ENCODE measurements at regions not wholly inside any gene's neighbourhood (a gene's known extent, or its start where the extent isn't known, plus 50 kb on each side); places are given as distances from the start of the nearest gene placed in this dataset.
A peak's percentile ranks its signal among the peaks of the same experiment; 100 is the strongest.

DNA sequence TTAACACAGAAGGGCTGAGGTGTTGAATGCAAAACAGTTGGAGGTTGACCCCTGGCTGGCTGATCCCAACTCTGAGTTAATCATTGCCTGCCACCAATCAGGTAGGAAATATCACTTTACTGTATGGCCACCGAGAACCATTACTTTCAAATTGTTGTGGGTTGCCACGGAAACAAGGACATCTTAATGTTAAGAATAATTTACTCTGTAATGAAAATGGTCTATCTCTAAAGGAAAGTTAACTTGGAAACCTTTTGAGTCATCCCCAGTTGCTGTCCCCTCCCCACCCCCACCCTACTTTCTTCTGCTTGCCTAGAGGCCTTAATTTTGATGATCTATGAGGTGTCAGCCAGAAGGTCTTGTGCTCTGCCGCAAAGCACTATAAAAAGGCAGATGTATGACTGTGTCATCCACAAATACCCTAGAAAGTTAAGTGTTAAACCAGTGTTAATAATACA, 78.7 kb upstream of the SNRK start:
- DNase-seq (ENCODE audit: low read depth, low spot score): no peak

DNA sequence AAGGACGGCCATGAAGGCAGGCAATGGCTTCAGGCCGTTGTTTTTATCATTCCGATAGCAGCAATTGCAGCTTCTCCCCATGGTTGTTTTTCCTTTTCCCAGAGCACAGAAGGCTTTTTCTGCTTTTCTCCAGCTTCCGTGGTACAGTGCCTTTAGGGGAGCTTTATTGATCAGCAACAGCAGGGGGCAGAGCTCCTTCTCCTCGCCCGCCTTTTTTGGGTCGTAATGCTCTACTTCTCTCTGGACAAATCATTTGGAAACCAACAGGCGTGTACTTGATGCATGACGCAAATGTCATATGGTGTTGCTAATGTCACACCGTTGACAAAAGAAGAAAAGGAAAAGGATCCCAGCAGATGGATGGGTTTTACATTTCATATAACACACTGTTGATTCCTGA, 79.7 kb upstream of the SNRK start:
- no peak for DNase-seq (ENCODE audit: low read depth, low spot score)

GRCh38 chr3:43206105-43206504, 80.2 kb upstream of the SNRK start:
- no peak for DNase-seq (ENCODE audit: low read depth, low spot score)

GRCh38 chr3:43203022-43203421, 83.3 kb upstream of the SNRK start:
- DNase-seq (ENCODE audit: low read depth, low spot score): no peak

- no peak for DNase-seq (ENCODE audit: low read depth, low spot score)
These were observed 84.8 kb upstream of the SNRK start for GRCh38 chr3:43201581-43201980.

DNA sequence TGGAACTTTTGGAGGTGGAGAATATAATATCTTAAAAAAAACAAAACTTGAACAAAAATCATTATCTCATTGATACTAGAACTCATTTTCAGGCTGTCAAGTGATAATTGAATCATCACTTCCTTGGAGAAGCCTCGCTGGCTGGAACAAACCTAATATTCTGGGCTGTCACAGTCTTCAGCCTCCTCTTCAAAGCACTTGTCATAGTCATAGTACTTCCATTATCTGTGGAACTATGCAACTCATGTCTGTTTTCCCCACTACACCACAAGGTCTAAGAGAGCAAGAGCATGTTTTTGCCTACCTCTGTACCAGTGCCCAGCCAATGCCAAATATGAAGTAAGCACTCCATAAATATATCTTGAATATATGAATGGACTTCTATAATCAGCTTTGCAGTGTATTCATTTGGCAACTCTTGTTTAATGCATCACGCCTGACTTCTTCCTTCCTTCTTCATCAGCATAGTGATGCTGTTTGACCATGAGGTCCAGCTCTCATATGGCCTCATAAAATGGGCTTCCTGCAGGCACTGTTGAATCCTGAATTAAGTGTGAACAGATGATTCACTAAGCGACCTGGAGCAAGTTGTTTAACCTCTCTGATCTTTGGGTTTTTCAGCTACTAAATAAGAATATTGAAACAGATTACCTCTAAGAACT, 86.6 kb upstream of the SNRK start:
- DNase-seq (ENCODE audit: low read depth, low spot score): no peak

DNA sequence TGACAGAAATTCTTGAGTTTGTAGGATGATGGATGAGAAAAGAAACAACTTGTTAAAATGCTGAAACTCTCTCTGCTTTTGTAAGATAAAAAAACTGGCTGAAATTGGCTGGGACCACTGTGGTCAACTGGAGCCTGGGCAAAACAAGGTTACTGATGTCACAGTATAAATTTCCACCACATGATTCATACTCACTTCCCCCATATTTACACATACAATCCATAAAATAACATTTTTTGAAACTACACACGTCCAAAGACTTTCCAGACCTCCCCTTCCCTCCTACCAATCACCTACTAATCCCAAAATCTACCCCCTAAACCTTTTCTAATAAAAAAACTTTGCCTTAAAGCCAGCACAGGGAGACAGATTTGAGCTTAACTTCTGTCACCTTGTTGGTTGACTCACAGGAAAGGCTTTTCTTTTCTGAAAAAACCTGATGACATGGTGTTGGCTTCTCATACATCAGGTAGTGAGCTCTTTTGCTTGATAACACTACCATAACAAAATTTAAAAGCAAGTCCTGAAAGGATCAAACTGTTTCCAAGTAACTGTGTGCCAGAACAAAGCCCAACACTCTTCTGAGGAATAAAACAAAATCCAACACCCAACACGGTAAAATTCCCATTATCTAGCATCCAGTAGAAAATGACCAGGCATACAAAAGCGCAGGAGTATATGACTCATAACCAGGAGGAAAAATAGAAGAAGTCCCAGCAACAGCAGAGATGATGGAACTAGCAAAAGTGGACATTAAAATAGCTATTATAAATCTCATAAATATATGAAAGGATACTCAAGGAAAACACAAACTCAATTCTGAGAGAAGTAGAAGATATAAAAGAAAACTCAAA, 87.3 kb upstream of the SNRK start:
- no peak for DNase-seq (ENCODE audit: low read depth, low spot score)

GRCh38 chr3:43198301-43198700, 88.0 kb upstream of the SNRK start:
- DNase-seq (ENCODE audit: low read depth, low spot score): no peak

DNA sequence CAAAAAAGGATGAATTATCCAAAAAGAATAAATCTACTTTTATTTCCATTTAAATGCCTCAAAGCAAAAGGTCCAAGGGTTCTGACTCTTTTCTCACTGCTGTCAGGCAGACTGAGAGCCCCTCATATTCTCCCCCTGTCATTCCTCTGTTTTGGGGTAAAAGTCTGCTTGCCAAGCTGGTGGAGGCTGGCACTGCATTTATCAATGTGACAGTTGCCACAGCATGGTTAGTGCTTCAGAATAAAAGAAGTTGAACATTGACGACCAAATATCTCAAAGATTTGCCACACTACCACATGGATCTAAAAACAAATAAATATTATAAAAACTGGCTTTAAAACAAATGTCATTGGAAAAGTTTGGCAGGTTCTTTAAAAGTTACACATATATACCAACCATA, 89.2 kb upstream of the SNRK start:
- no peak for DNase-seq (ENCODE audit: low read depth, low spot score)

GRCh38 chr3:43196721-43197120, 89.6 kb upstream of the SNRK start:
- DNase-seq (ENCODE audit: low read depth, low spot score): no peak

GRCh38 chr3:43195115-43195498, 89.2 kb upstream of the POMGNT2 start:
- DNase-seq (ENCODE audit: low read depth, low spot score): no peak

DNA sequence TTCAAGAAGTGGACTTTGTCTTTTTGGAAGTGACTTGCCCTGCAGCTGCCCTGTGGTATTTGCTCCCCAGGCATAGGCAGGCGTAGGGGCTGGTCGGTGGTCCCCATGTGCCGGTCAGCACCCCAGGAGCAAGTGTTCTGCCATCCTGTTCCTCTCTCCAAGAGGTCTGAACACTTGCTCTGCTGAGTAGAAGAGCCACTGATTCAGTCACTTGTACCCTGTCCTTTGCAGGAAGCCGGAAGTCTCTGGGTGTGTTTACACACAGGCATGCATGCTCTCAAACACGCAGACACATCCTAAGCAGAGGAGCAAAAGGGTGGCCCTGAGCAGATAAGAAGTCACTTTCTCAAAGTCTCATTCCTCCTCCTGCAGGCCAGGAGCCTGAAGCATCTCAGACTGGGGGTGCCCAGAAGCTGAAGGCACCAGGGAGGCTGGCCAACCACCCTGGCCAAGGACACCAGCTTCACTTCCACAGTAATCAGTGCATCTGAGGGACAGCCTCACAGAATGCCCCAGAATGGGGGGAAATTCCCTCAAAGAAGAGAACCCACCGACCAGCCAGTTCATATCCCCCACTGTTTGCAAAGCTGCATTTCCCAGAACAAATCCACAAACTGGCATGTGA, 88.7 kb upstream of the POMGNT2 start:
- no peak for DNase-seq (ENCODE audit: low read depth, low spot score)

GRCh38 chr3:43194069-43194468, 88.2 kb upstream of the POMGNT2 start:
- DNase-seq (ENCODE audit: low read depth, low spot score): no peak

- no peak for DNase-seq (ENCODE audit: low read depth, low spot score)
These were observed 86.1 kb upstream of the POMGNT2 start for GRCh38 chr3:43192028-43192427.

DNA sequence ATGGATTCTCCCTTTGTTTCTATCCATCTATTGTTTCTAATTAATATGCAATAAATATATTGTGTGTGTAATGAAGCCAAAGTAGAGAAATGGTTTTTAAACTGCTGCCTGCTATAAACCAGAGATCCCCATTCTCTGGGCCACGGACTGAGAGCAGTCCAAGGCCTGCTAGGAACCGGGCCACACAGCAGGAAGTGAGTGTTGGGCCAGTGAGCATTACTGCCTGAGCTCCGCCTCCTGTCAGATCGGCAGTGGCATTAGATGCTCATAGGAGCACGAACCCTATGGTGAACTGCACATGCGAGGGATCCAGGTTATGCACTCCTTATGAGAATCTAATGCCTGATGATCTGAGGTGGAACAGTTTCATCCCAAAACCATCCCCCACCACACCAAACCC, 85.2 kb upstream of the POMGNT2 start:
- DNase-seq (ENCODE audit: low read depth, low spot score): no peak

- DNase-seq (ENCODE audit: low read depth, low spot score): peak; percentile 15
These were observed 84.8 kb upstream of the POMGNT2 start for GRCh38 chr3:43190670-43191069.

DNA sequence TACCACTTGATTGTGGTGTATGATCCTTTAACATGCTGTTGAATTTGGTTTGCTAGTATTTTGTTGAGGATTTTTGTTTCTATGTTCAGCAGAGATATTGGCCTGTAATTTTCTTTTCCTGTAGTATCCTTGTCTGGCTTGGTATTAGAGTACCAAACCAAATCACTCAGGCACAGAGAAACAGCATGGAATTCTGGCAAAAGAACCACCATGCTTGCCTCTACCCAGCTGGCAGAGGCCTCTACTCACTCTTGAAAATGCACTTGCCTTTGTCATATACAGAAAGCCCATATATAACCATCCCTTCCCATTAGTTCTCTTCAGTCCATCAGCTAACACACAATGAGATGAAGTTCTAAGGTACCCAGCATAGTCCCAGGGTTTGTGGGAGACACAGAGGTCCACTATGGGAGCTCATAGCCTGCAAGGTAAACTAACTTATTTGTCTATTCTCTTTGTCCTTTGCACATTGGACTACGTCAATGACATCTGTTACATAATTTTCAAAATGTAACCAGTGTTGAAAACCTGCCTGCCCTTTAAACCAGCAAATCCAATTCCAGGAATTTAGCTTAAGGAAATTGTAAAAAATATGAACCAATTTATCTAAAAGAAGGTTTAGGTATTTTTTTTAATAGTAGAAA, 82.1 kb upstream of the POMGNT2 start:
- DNase-seq (ENCODE audit: low read depth, low spot score): no peak

GRCh38 chr3:43185983-43186314, 80.1 kb upstream of the POMGNT2 start:
- DNase-seq (ENCODE audit: low read depth, low spot score): no peak

GRCh38 chr3:43185274-43185982, 79.5 kb upstream of the POMGNT2 start:
- DNase-seq (ENCODE audit: low read depth, low spot score): no peak

DNA sequence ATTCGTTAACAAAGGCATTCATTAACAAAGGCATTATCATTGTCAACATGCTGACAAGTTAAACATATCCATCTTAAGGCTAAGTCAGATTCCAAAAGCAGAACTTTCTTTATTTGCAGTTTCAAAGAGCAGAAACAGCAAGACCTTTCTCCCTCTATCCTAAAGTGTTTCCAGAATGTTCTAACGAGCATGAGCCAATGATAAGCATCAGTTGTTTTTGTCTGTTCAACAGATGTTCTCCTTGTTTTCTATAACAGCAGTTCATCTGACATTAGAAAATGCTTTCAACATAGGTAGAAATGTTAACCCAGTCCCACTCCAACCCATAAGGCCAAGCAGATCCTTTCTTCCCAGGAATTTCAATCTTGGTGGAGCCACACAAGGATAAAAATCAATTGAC, 77.6 kb upstream of the POMGNT2 start:
- DNase-seq (ENCODE audit: low read depth, low spot score): no peak

GRCh38 chr3:43181202-43181821, 75.4 kb upstream of the POMGNT2 start:
- no peak for DNase-seq (ENCODE audit: low read depth, low spot score)

Data from smooth muscle cell of the brain vasculature (primary cell).